Uterus (tissue), 3 donors: ENCODE measurements at regions not wholly inside any gene's neighbourhood (a gene's known extent, or its start where the extent isn't known, plus 50 kb on each side); places are given as distances from the start of the nearest gene placed in this dataset.

ENCODE experiments used
- DNase-seq, 2 donors: peaks; one replicate each; pipeline ENCODE4 v3.0.0-alpha.2; 2019 to 2020
- H3K27ac ChIP-seq, 2 donors: fragments of 200-600 bp; sonication (generic); 1 replicate in 1 of 2; 2 replicates in 1 of 2; pipeline ENCODE4 v1.5.1; 2016 to 2018
- H3K27me3 ChIP-seq, 2 donors: fragments of 200-600 bp; sonication (generic); one replicate each; pipeline ENCODE4 v1.5.1; 2018 to 2019; ENCODE audit warnings: control low read depth in 1 of 2
- H3K36me3 ChIP-seq, 2 donors: fragments of 200-600 bp; sonication (generic); one replicate each; pipeline ENCODE4 v1.5.1; 2019; ENCODE audit warnings: control low read depth in 1 of 2
- H3K4me1 ChIP-seq, 2 donors: fragments of 200-600 bp; sonication (generic); one replicate each; pipeline ENCODE4 v1.5.1; 2018 to 2019; ENCODE audit warnings: control low read depth in 1 of 2
- H3K4me3 ChIP-seq, 2 donors: fragments of 200-600 bp; sonication (generic); 1 replicate in 1 of 2; 2 replicates in 1 of 2; pipeline ENCODE4 v1.5.1; 2018 to 2019; ENCODE audit warnings: mild to moderate bottlenecking in 1 of 2
- H3K9me3 ChIP-seq, 2 donors: fragments of 200-600 bp; sonication (generic); one replicate each; pipeline ENCODE4 v1.5.1; 2019; ENCODE audit warnings: control low read depth in 1 of 2
- POLR2A ChIP-seq, 2 donors: fragments of 450-650 bp; IDR thresholded peaks; one replicate each; pipeline ENCODE4 v1.6.1; 2016; ENCODE audit warnings: antibody characterized with exemption in 2 of 2, mild to moderate bottlenecking in 1 of 2, moderate library complexity in 1 of 2
- intact Hi-C: fragments of 100-400 bp; cut with DNase I; formaldehyde crosslinking; loops from one replicate; pipeline ENCODE4 v1.15.1; 2023; ENCODE audit warnings: low total_unique reads
- TF ChIP-seq, protein P1 (sequence below), 4 experiments: fragments of 200-600 bp in 2 of 4; fragments of 450-650 bp in 2 of 4; sonication (generic) in 2 of 4; IDR thresholded peaks; one replicate each; pipeline ENCODE4 v1.5.1; 2016 to 2019; ENCODE audit warnings: antibody characterized with exemption in 4 of 4, mild to moderate bottlenecking in 2 of 4, moderate library complexity in 1 of 4
- donor health status: DM: yes; HTN: yes; CAD: no.

- H3K36me3 ChIP-seq = no peaks in the 10 kb centered on the region
- H3K27me3 ChIP-seq = no peaks in the 10 kb centered on the region
- no peaks in the 10 kb centered on the region for H3K9me3 ChIP-seq
- no peak for TF ChIP-seq POLR2A (IDR thresholded peaks at IDR 0.05)
- TF ChIP-seq, protein P1, sequence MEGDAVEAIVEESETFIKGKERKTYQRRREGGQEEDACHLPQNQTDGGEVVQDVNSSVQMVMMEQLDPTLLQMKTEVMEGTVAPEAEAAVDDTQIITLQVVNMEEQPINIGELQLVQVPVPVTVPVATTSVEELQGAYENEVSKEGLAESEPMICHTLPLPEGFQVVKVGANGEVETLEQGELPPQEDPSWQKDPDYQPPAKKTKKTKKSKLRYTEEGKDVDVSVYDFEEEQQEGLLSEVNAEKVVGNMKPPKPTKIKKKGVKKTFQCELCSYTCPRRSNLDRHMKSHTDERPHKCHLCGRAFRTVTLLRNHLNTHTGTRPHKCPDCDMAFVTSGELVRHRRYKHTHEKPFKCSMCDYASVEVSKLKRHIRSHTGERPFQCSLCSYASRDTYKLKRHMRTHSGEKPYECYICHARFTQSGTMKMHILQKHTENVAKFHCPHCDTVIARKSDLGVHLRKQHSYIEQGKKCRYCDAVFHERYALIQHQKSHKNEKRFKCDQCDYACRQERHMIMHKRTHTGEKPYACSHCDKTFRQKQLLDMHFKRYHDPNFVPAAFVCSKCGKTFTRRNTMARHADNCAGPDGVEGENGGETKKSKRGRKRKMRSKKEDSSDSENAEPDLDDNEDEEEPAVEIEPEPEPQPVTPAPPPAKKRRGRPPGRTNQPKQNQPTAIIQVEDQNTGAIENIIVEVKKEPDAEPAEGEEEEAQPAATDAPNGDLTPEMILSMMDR (IDR thresholded peaks at IDR 0.05) = no peak
- no peak overlapping the region for H3K27ac ChIP-seq
- peaks cover 0 to 4% of the 10 kb centered on the region in 2 donors for H3K4me1 ChIP-seq
- H3K4me3 ChIP-seq = no peak overlapping the region
- DNase-seq = no peak
- intact Hi-C loops = no loop called here
These were observed 49.9 kb downstream of the RIN2 start for GRCh38 chr20:19807946-19808330.

DNA sequence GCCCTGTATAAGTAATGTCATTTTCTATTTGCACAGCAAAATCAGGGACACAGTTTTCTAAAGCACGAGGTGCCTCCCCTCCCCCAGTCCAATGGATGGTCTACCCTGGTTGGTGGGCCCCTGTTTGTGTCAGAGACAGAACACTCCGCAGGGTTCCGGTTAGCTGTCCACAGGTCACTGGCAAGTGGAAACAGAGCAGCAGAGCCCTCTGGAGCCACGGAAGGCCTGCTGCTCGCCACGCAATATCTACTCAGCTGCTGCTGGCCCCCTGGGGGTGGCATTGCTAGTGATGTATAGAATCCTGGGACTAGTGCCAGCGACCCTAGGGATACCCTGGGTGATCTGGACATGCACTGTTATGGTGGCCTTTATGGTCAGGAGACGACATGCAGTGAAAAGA is 50.4 kb downstream of the RIN2 start:
- peaks cover 0 to 7% of the 10 kb centered on the region in 2 donors for H3K4me1 ChIP-seq
- H3K4me3 ChIP-seq = no peak overlapping the region

DNA sequence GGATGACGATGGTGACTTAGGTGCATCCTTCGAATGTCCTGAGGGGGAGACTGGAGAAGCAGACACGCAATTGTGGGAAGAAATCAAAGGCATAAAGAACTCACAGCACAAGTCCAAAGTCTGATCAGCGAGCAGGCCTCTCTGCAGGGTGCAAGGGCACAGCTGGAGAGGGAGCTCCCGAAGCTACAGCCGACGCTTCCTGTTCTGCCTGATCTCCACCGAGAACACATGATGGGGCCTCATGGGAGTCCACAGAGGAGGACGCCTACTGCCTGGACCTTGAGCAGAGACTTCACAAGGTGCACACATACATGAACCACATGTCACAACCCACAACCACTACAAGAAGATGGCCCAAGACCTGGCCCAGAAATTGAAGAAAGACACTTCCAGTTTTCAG is 51.4 kb downstream of the RIN2 start:
- Histone ChIP-seq H3K27ac (no peak overlapping the region), H3K27me3 (no peaks in the 10 kb centered on the region)
- intact Hi-C loops = no loop called here

More for the DNA sequence above, 50.4 kb downstream of the RIN2 start:
- intact Hi-C loops = no loop called here
- Histone ChIP-seq H3K27me3 (no peaks in the 10 kb centered on the region), H3K27ac (no peak overlapping the region), H3K36me3 (no peaks in the 10 kb centered on the region), H3K9me3 (no peaks in the 10 kb centered on the region)
- no peak for DNase-seq
- no peak for TF ChIP-seq POLR2A (IDR thresholded peaks at IDR 0.05)
- TF ChIP-seq, protein P1 (IDR thresholded peaks at IDR 0.05) = no peak

GRCh38 chr20:19811231-19811630 is 53.2 kb downstream of the RIN2 start:
- peaks cover 6 to 18% of the 10 kb centered on the region in 2 donors for H3K4me1 ChIP-seq
- H3K27ac ChIP-seq = no peak overlapping the region
- TF ChIP-seq, protein P1 (IDR thresholded peaks at IDR 0.05) = no peak
- no peak for TF ChIP-seq POLR2A (IDR thresholded peaks at IDR 0.05)
- intact Hi-C loops = loop anchor here (10.0 kb wide), 1 partner anchor 184 kb away; no protein-coding TSS in a partner anchor
- no peaks in the 10 kb centered on the region for H3K27me3 ChIP-seq
- H3K9me3 ChIP-seq = no peaks in the 10 kb centered on the region
- no peak overlapping the region for H3K4me3 ChIP-seq
- no peak for DNase-seq
- no peaks in the 10 kb centered on the region for H3K36me3 ChIP-seq

More for the DNA sequence above, 51.4 kb downstream of the RIN2 start:
- H3K9me3 ChIP-seq = no peaks in the 10 kb centered on the region
- no peak for TF ChIP-seq POLR2A (IDR thresholded peaks at IDR 0.05)
- TF ChIP-seq, protein P1 (IDR thresholded peaks at IDR 0.05) = no peak
- no peak overlapping the region for H3K4me3 ChIP-seq
- peaks cover 0 to 13% of the 10 kb centered on the region in 2 donors for H3K4me1 ChIP-seq
- no peaks in the 10 kb centered on the region for H3K36me3 ChIP-seq
- no peak for DNase-seq

DNA sequence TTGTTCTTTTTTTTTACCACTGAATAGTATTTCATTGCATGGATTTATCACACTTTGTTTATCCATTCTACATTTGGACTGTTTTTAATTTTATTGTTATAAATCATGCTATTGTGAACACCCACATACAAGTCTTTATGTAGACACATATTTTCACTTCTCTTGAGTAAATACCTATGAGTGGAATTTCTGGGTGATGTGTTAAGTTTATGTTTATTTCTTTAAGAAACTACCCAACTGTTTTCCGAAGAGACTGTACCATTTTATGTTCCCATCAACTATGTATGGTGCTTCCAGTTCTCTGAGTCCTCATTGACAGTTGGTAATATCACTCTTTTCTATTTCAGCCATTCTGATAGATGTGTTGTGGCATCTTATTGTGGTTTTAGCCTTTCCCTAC is 54.0 kb downstream of the RIN2 start:
- TF ChIP-seq, protein P1 (IDR thresholded peaks at IDR 0.05) = no peak
- no peak for TF ChIP-seq POLR2A (IDR thresholded peaks at IDR 0.05)
- Histone ChIP-seq H3K27ac (no peak overlapping the region), H3K36me3 (no peaks in the 10 kb centered on the region), H3K9me3 (no peaks in the 10 kb centered on the region), H3K4me3 (no peak overlapping the region), H3K27me3 (no peaks in the 10 kb centered on the region), H3K4me1 (peaks cover 6 to 18% of the 10 kb centered on the region in 2 donors)
- intact Hi-C loops = loop anchor here (10.0 kb wide), 1 partner anchor 183 kb away; no protein-coding TSS in a partner anchor
- DNase-seq = no peak
